B cell (primary cell): ENCODE measurements at regions not wholly inside any gene's neighbourhood (a gene's known extent, or its start where the extent isn't known, plus 50 kb on each side); places are given as distances from the start of the nearest gene placed in this dataset.

Source experiments
- ATAC-seq: fragments of 200-7000 bp; cut with Tn5 transposase; one replicate; pipeline ENCODE4 v1.10.0; 2021; ENCODE audit warnings: low read depth, mild to moderate bottlenecking, moderate number of reproducible peaks, moderate library complexity
- CTCF ChIA-PET: fragments of 350-600 bp; sonication (Branson Sonifier 250); formaldehyde crosslinking; loops from one replicate; lab custom pipeline; 2021; ENCODE audit warnings: antibody characterized with exemption, inconsistent platforms; lab: Charles Lee
- POLR2A ChIA-PET: fragments of 350-600 bp; sonication (Branson Sonifier 250); formaldehyde crosslinking; loops from one replicate; lab custom pipeline; 2021; ENCODE audit warnings: antibody characterized with exemption; lab: Charles Lee
- DNase-seq: peaks from one replicate; pipeline ENCODE4 v3.0.0; 2013
- H2AFZ ChIP-seq: 2 replicates; pipeline ENCODE4 v1.6.1; 2012; ENCODE audit warnings: mild to moderate bottlenecking, low read depth, low read length; ENCODE audit not compliant: insufficient read depth, poor library complexity, severe bottlenecking
- H3K27ac ChIP-seq, 2 donors: 1 replicate in 1 of 2; 2 replicates in 1 of 2; pipeline ENCODE4 v1.5.1; 2012 to 2013; ENCODE audit warnings: low read length in 2 of 2, mild to moderate bottlenecking in 2 of 2, moderate library complexity in 1 of 2
- H3K27me3 ChIP-seq, 4 experiments: fragments of 200-600 bp in 1 of 4; sonication (generic) in 1 of 4; replicated peaks in 1 of 4; 1 replicate in 2 of 4; 2 replicates in 2 of 4; pipeline versions ENCODE4 v1.6.1 to v1.7.0; 2013 to 2016; ENCODE audit warnings: low read length in 3 of 4, mild to moderate bottlenecking in 2 of 4, mixed read lengths in 1 of 4, moderate library complexity in 1 of 4; ENCODE audit not compliant: insufficient read depth in 4 of 4, control insufficient read depth in 3 of 4; ENCODE audit errors: control extremely low read depth in 1 of 4
- H3K36me3 ChIP-seq, 2 experiments: replicated peaks in 1 of 2; 1 replicate in 1 of 2; 2 replicates in 1 of 2; pipeline versions ENCODE4 v1.6.1 to v1.7.1; 2013; ENCODE audit warnings: low read length in 1 of 2; ENCODE audit not compliant: insufficient read depth in 2 of 2, control insufficient read depth in 1 of 2; ENCODE audit errors: control extremely low read depth in 1 of 2, extremely low read depth in 1 of 2
- H3K4me1 ChIP-seq, 2 donors: fragments of 200-600 bp in 1 of 2; sonication (generic) in 1 of 2; 1 replicate in 1 of 2; 2 replicates in 1 of 2; pipeline versions ENCODE4 v1.5.1 to v1.6.1; 2013 to 2017; ENCODE audit warnings: low read length in 2 of 2; ENCODE audit not compliant: control insufficient read depth in 2 of 2, insufficient read depth in 2 of 2
- H3K4me2 ChIP-seq: replicated peaks from 2 replicates; pipeline ENCODE3; 2012; ENCODE audit warnings: mild to moderate bottlenecking, low read depth, low read length; ENCODE audit not compliant: poor library complexity, severe bottlenecking
- H3K4me3 ChIP-seq, 5 experiments: fragments of 200-600 bp in 1 of 5; sonication (generic) in 1 of 5; 1 replicate in 3 of 5; 2 replicates in 2 of 5; pipeline versions ENCODE4 v1.5.1 to v1.7.0; 2011 to 2016; ENCODE audit warnings: low read length in 4 of 5, mild to moderate bottlenecking in 4 of 5, low read depth in 2 of 5, control low read depth in 1 of 5, moderate library complexity in 1 of 5; ENCODE audit not compliant: insufficient read depth in 1 of 5; ENCODE audit errors: control extremely low read depth in 1 of 5, extremely low read depth in 1 of 5
- H3K79me2 ChIP-seq: fragments of 200-600 bp; sonication (generic); one replicate; pipeline ENCODE4 v1.6.0; 2016; ENCODE audit warnings: low read length; ENCODE audit not compliant: control insufficient read depth, insufficient read depth
- H3K9ac ChIP-seq: fragments of 200-600 bp; sonication (generic); 2 replicates; pipeline ENCODE4 v1.6.1; 2017; ENCODE audit warnings: mild to moderate bottlenecking, low read length, moderate library complexity
- H3K9me3 ChIP-seq, 3 donors: one replicate each; pipeline versions ENCODE4 v1.6.1 to v1.7.1; 2013; ENCODE audit warnings: low read length in 2 of 3; ENCODE audit not compliant: control insufficient read depth in 2 of 3, insufficient read depth in 1 of 3; ENCODE audit errors: control extremely low read depth in 1 of 3
- H4K20me1 ChIP-seq: 2 replicates; pipeline ENCODE4 v1.6.0; 2012; ENCODE audit warnings: mild to moderate bottlenecking, low read length; ENCODE audit not compliant: insufficient read depth, control insufficient read depth, poor library complexity, severe bottlenecking
- H3K27ac Mint-ChIP-seq: one replicate; pipeline ENCODE4 v1.8.0; 2021; ENCODE audit warnings: mixed read lengths
- H3K27me3 Mint-ChIP-seq: one replicate; pipeline ENCODE4 v1.8.0; 2021; ENCODE audit warnings: mixed read lengths
- H3K4me1 Mint-ChIP-seq: one replicate; pipeline ENCODE4 v1.8.0; 2021; ENCODE audit warnings: mixed read lengths
- H3K4me3 Mint-ChIP-seq: one replicate; pipeline ENCODE4 v1.8.0; 2021; ENCODE audit warnings: mixed read lengths
- H3K9me3 Mint-ChIP-seq: one replicate; pipeline ENCODE4 v1.8.0; 2022; ENCODE audit warnings: mixed read lengths; ENCODE audit not compliant: insufficient read depth
- CTCF ChIP-seq: fragments of 200-600 bp; IDR thresholded peaks from one replicate; pipeline ENCODE4 v1.8.0; 2022; ENCODE audit warnings: antibody characterized with exemption, mild to moderate bottlenecking
- EZH2 ChIP-seq: IDR thresholded peaks from 2 replicates; pipeline ENCODE4 v1.6.1; 2012; ENCODE audit warnings: borderline replicate concordance, low read depth, mild to moderate bottlenecking, moderate library complexity, low read length; ENCODE audit not compliant: insufficient read depth, poor library complexity, severe bottlenecking
- WGBS: methylation state at CpG from one replicate; pipeline ENCODE4 v1.1.5; 2013; ENCODE audit warnings: missing lambda C conversion rate; ENCODE audit not compliant: insufficient coverage; 5-methylcytosine and 5-hydroxymethylcytosine counted together
- intact Hi-C: fragments of 100-400 bp; cut with micrococcal nuclease; formaldehyde crosslinking; loops from one replicate; pipeline ENCODE4 v1.10.0; 2022

GRCh38 chr18:68376926-68377325, 338.0 kb downstream of the TMX3 start:
- H3K9me3 ChIP-seq, result no peaks in the 10 kb centered on the region
- no peaks in the 10 kb centered on the region for H3K4me1 Mint-ChIP-seq
- no peak overlapping the region for H3K27ac ChIP-seq
- DNase-seq, result no peak
- no peak overlapping the region for H3K4me2 ChIP-seq
- no peak overlapping the region for H3K9ac ChIP-seq
- CTCF ChIA-PET, result no interaction called here
- H3K36me3 ChIP-seq, result no peaks in the 10 kb centered on the region
- POLR2A ChIA-PET, result no interaction called here
- H3K27me3 ChIP-seq, result no peaks in the 10 kb centered on the region
- H3K9me3 Mint-ChIP-seq, result no peaks in the 10 kb centered on the region
- intact Hi-C loops, result no loop called here
- H3K4me3 Mint-ChIP-seq, result no peak overlapping the region
- ATAC-seq, result no peak
- H2AFZ ChIP-seq, result no peak overlapping the region
- H3K4me3 ChIP-seq, result no peak overlapping the region
- no peaks in the 10 kb centered on the region for H4K20me1 ChIP-seq
- TF ChIP-seq EZH2 (no peak), CTCF (no peak)
- H3K27me3 Mint-ChIP-seq, result no peaks in the 10 kb centered on the region
- H3K4me1 ChIP-seq, result no peaks in the 10 kb centered on the region
- no peak overlapping the region for H3K27ac Mint-ChIP-seq
- H3K79me2 ChIP-seq, result no peaks in the 10 kb centered on the region

- no peaks in the 10 kb centered on the region for H3K27me3 Mint-ChIP-seq
- H3K4me3 Mint-ChIP-seq, result no peak overlapping the region
- H3K27ac Mint-ChIP-seq, result no peak overlapping the region
- peaks cover 0 to 2% (median 0%) of the 10 kb centered on the region in 3 donors for H3K9me3 ChIP-seq
- H4K20me1 ChIP-seq, result no peaks in the 10 kb centered on the region
- H3K4me1 Mint-ChIP-seq, result no peaks in the 10 kb centered on the region
- H3K27ac ChIP-seq, result no peak overlapping the region
- no peaks in the 10 kb centered on the region for H3K27me3 ChIP-seq
- DNase-seq, result no peak
- TF ChIP-seq CTCF, result no peak
- no peak for TF ChIP-seq EZH2
- no peak overlapping the region for H2AFZ ChIP-seq
- no peak overlapping the region for H3K9ac ChIP-seq
- WGBS, result 67% methylated on average over 3 of the region's 5 CpGs
- H3K9me3 Mint-ChIP-seq, result no peaks in the 10 kb centered on the region
- H3K79me2 ChIP-seq, result no peaks in the 10 kb centered on the region
- ChIA-PET POLR2A (no interaction called here), CTCF (no interaction called here)
- no peak overlapping the region for H3K4me3 ChIP-seq
- ATAC-seq, result no peak
- intact Hi-C loops, result no loop called here
- H3K36me3 ChIP-seq, result no peaks in the 10 kb centered on the region
- no peaks in the 10 kb centered on the region for H3K4me1 ChIP-seq
- H3K4me2 ChIP-seq, result no peak overlapping the region
These were observed 352.0 kb downstream of the TMX3 start for GRCh38 chr18:68362907-68363306.
